RWPE2 (cell line): ENCODE measurements at regions not wholly inside any gene's neighbourhood (a gene's known extent, or its start where the extent isn't known, plus 50 kb on each side); places are given as distances from the start of the nearest gene placed in this dataset.

Source experiments
- ATAC-seq: fragments of 200-7000 bp; cut with Tn5 transposase; 3 replicates; pipeline ENCODE4 v1.9.1; 2021; ENCODE audit warnings: low read depth
- DNase-seq: peaks from one replicate; pipeline ENCODE4 v3.0.0-alpha.2; 2020; ENCODE audit warnings: low spot score
- H3K27ac ChIP-seq: fragments of 450-650 bp; 2 replicates; pipeline ENCODE4 v1.5.1; 2017; ENCODE audit warnings: mild to moderate bottlenecking; ENCODE audit not compliant: poor library complexity, severe bottlenecking
- H3K27me3 ChIP-seq: fragments of 250-450 bp; sonication (Bioruptor Pico); 2 replicates; pipeline ENCODE4 v1.5.1; 2021; ENCODE audit warnings: mild to moderate bottlenecking, moderate library complexity; ENCODE audit not compliant: insufficient read depth, poor library complexity, severe bottlenecking
- H3K36me3 ChIP-seq: fragments of 250-450 bp; sonication (Bioruptor Pico); 2 replicates; pipeline ENCODE4 v1.5.1; 2020; ENCODE audit warnings: low read depth, mild to moderate bottlenecking, moderate library complexity
- H3K4me1 ChIP-seq: fragments of 250-450 bp; sonication (Bioruptor Pico); 2 replicates; pipeline ENCODE4 v1.5.1; 2021; ENCODE audit warnings: mild to moderate bottlenecking, moderate library complexity; ENCODE audit not compliant: insufficient read depth, poor library complexity, severe bottlenecking
- H3K4me3 ChIP-seq: fragments of 250-450 bp; sonication (Bioruptor Pico); 2 replicates; pipeline ENCODE4 v1.5.1; 2021; ENCODE audit warnings: mild to moderate bottlenecking, moderate library complexity; ENCODE audit not compliant: severe bottlenecking
- H3K9me3 ChIP-seq: fragments of 250-450 bp; sonication (Bioruptor Pico); 2 replicates; pipeline ENCODE4 v1.5.1; 2021; ENCODE audit warnings: mild to moderate bottlenecking, moderate library complexity; ENCODE audit not compliant: severe bottlenecking
- TF ChIP-seq, protein P1 (sequence below): fragments of 450-650 bp; IDR thresholded peaks from one replicate; pipeline ENCODE4 v1.5.1; 2017; ENCODE audit warnings: mild to moderate bottlenecking, moderate library complexity; ENCODE audit not compliant: poor library complexity, severe bottlenecking

DNA sequence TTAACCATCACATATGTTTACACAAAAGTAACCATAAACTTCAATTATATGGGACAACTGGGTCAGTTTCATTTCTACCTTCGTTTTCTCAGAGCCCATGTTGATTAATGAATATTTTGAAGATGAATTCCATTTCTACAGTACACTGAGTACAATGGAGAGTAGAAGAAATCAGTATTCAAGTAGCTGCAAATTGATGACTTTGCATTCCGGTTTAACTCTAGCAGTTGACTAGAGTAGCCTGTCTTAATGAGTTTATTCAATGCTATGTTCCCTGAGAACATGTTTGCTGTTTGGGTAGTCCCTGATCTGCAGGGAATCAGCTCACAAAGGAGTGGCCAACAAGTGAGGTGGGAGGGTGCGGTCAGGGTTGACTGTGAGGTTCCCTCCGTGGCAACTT lies 168.3 kb downstream of the TRIML1 start:
- no peaks in the 10 kb centered on the region for H3K9me3 ChIP-seq
- no peaks in the 10 kb centered on the region for H3K36me3 ChIP-seq
- no peak overlapping the region for H3K27ac ChIP-seq
- no peak for DNase-seq
- no peaks in the 10 kb centered on the region for H3K4me1 ChIP-seq
- no peak for ATAC-seq
- H3K4me3 ChIP-seq = no peak overlapping the region
- TF ChIP-seq, protein P1, sequence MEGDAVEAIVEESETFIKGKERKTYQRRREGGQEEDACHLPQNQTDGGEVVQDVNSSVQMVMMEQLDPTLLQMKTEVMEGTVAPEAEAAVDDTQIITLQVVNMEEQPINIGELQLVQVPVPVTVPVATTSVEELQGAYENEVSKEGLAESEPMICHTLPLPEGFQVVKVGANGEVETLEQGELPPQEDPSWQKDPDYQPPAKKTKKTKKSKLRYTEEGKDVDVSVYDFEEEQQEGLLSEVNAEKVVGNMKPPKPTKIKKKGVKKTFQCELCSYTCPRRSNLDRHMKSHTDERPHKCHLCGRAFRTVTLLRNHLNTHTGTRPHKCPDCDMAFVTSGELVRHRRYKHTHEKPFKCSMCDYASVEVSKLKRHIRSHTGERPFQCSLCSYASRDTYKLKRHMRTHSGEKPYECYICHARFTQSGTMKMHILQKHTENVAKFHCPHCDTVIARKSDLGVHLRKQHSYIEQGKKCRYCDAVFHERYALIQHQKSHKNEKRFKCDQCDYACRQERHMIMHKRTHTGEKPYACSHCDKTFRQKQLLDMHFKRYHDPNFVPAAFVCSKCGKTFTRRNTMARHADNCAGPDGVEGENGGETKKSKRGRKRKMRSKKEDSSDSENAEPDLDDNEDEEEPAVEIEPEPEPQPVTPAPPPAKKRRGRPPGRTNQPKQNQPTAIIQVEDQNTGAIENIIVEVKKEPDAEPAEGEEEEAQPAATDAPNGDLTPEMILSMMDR = no peak
- no peaks in the 10 kb centered on the region for H3K27me3 ChIP-seq

DNA sequence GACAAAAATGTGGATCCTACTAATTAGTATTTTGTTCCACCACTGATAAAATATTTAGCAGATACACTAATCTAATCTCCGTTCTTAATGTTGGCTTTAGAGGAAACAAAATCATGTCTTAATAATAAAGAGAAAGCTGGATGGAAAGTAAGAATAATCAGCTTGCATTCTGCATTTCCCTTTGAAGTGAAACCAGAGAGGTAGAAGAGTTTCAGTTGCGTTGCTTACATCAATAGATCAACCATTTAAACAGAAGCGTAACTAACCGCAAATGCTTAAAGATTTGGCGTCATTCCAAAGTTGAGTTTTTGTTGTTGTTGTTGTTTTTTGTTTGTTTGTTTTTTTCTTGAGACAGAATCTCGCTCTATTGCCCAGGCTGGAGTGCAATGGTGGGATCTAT lies 168.9 kb downstream of the TRIML1 start:
- no peak for DNase-seq
- Histone ChIP-seq H3K27me3 (no peaks in the 10 kb centered on the region), H3K4me1 (no peaks in the 10 kb centered on the region), H3K36me3 (no peaks in the 10 kb centered on the region), H3K4me3 (no peak overlapping the region), H3K27ac (no peak overlapping the region), H3K9me3 (no peaks in the 10 kb centered on the region)
- ATAC-seq = no peak
- TF ChIP-seq, protein P1 = no peak

DNA sequence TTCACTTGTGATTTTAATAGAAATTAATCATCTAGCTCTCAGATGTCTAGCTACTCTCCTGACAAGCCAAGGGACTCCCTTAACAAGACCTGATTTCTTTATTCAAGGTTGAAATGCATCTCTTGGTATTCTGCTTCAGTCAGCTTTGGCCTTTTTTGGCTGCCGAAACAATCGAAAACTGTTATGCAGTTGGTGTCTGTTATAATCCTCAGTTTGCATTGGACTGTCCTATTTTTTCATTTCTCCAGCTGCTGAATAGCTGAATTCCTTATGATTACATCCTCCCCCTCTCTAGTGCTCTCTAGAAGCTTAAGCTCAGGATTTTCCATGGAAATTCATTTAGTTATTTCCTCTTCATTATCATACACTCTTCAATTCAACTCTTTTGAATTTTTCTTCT lies 177.2 kb downstream of the TRIML1 start:
- Histone ChIP-seq H3K27me3 (no peaks in the 10 kb centered on the region), H3K9me3 (no peaks in the 10 kb centered on the region), H3K36me3 (no peaks in the 10 kb centered on the region), H3K4me3 (no peak overlapping the region), H3K27ac (no peak overlapping the region), H3K4me1 (no peaks in the 10 kb centered on the region)
- no peak for DNase-seq
- no peak for ATAC-seq
- TF ChIP-seq, protein P1 = no peak

DNA sequence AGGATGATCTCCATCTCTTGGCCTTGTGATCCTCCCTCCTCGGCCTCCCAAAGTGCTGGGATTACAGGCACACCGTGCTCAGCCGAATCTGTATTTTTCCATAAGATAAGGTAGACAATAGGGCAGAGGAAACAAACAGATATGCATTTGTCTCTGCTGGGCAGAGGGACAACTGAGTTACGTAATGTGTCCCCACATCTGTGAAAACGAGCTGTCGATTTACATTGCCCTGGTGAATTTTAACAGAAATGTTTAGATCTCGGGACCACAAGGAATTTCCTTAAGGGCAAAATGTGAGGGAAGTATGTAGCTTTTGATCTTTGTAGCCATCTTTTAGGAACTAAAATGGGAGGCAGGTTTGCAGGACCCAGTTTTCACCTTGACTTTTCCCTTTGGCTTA lies 189.7 kb downstream of the TRIML1 start:
- H3K4me3 ChIP-seq = no peak overlapping the region
- H3K27me3 ChIP-seq = no peaks in the 10 kb centered on the region
- TF ChIP-seq, protein P1 = no peak
- no peak overlapping the region for H3K27ac ChIP-seq
- no peaks in the 10 kb centered on the region for H3K4me1 ChIP-seq
- H3K36me3 ChIP-seq = no peaks in the 10 kb centered on the region
- DNase-seq (no peak), ATAC-seq (no peak)
- H3K9me3 ChIP-seq = no peaks in the 10 kb centered on the region

DNA sequence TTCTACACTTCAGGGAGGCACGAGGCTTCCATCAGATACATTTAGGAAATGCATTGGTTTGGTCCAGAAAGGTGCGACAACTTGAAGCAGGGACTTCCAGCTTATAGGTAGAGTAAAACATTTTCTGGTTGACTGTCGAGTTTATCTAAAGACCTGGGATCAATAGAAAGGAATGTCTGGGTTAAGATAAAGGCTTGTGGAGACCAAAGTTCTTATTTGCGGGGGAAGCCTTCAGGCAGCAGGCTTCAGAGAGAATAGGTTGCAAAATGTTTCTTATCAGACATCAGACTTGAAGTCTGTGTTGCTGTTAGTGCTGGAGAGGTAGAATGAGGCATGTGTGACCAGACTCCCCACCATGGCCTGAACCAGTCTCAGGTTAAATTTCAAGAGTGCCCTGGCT lies 190.3 kb downstream of the TRIML1 start:
- H3K4me1 ChIP-seq = no peaks in the 10 kb centered on the region
- TF ChIP-seq, protein P1 = no peak
- ATAC-seq = no peak

More for the DNA sequence above, 190.3 kb downstream of the TRIML1 start:
- H3K9me3 ChIP-seq = no peaks in the 10 kb centered on the region
- H3K4me3 ChIP-seq = no peak overlapping the region
- H3K36me3 ChIP-seq = no peaks in the 10 kb centered on the region
- no peak overlapping the region for H3K27ac ChIP-seq
- H3K27me3 ChIP-seq = no peaks in the 10 kb centered on the region
- no peak for DNase-seq
